GM12891 (cell line): ENCODE measurements at regions not wholly inside any gene's neighbourhood (a gene's known extent, or its start where the extent isn't known, plus 50 kb on each side); places are given as distances from the start of the nearest gene placed in this dataset.

Experiments
- PAX5 ChIP-seq: IDR thresholded peaks from 2 replicates; pipeline ENCODE4 v1.6.1; 2011; ENCODE audit warnings: low read length, moderate library complexity, mild to moderate bottlenecking; ENCODE audit not compliant: insufficient read depth, severe bottlenecking
- POLR2A ChIP-seq: IDR thresholded peaks from 2 replicates; pipeline ENCODE4 v1.6.1; 2011; ENCODE audit warnings: low read depth, low read length, control low read depth
- SPI1 ChIP-seq: IDR thresholded peaks from 2 replicates; pipeline ENCODE4 v1.6.1; 2011; ENCODE audit warnings: low read depth, low read length, control low read depth

- TF ChIP-seq POLR2A (no peak), PAX5 (no peak), SPI1 (no peak)
Observed at GRCh38 chr11:80355251-80355650, 914.4 kb upstream of the TENM4 start.
